GM12878 (cell line): ENCODE measurements at regions not wholly inside any gene's neighbourhood (a gene's known extent, or its start where the extent isn't known, plus 50 kb on each side); places are given as distances from the start of the nearest gene placed in this dataset.

Experiments used
- ATAC-seq: fragments of 200-7000 bp; cut with Tn5 transposase; 3 replicates; pipeline ENCODE4 v1.9.1; 2020; ENCODE audit warnings: mild to moderate bottlenecking, moderate library complexity
- BruUV-seq: library from RNA; stranded (reverse); fragments of 400-500 nt; replicated peaks from 2 replicates; lab custom pipeline; 2021; lab: Mats Ljungman, UMichigan
- CTCF ChIA-PET: fragments of 300-600 bp; sonication (Branson Sonifier 250); formaldehyde crosslinking; extraction: SDS; loops from one replicate; lab custom pipeline; 2021; ENCODE audit warnings: inconsistent platforms; lab: Yijun Ruan, JAX
- POLR2A ChIA-PET: fragments of 350-600 bp; formaldehyde crosslinking; extraction: SDS; loops from one replicate; lab custom pipeline; 2021; ENCODE audit warnings: inconsistent platforms; lab: Charles Lee
- RAD21 ChIA-PET: fragments of 300-600 bp; sonication (Branson Sonifier 250); formaldehyde crosslinking; loops from one replicate; lab custom pipeline; 2023; ENCODE audit warnings: antibody characterized with exemption; ENCODE audit not compliant: unreplicated experiment; lab: Charles Lee
- SMC1A ChIA-PET: fragments of 300-600 bp; sonication (Branson Sonifier 250); formaldehyde crosslinking; loops from one replicate; lab custom pipeline; 2023; ENCODE audit not compliant: unreplicated experiment, uncharacterized antibody; lab: Charles Lee
- DNase-seq: peaks from one replicate; pipeline ENCODE4 v3.0.0-alpha.2; 2011; ENCODE audit warnings: low read depth, low spot score
- FAIRE-seq: peaks from 3 replicates; lab custom pipeline; 2011; peaks lifted over from hg19 to GRCh38; lab: Jason Lieb, UNC
- H2AFZ ChIP-seq: 2 replicates; pipeline ENCODE4 v1.6.0; 2011; ENCODE audit warnings: low read depth, low read length, control low read depth; ENCODE audit not compliant: control insufficient read depth
- H3K27ac ChIP-seq: 2 replicates; pipeline ENCODE4 v1.5.1; 2011; ENCODE audit warnings: control low read depth; ENCODE audit not compliant: control insufficient read depth, insufficient read depth
- H3K27me3 ChIP-seq, 2 experiments: replicated peaks in 1 of 2; 2 replicates each; pipeline versions ENCODE4 v1.6.0 to v1.6.1; 2011; ENCODE audit warnings: low read length in 1 of 2; ENCODE audit not compliant: control insufficient read depth in 2 of 2, insufficient read depth in 2 of 2
- H3K36me3 ChIP-seq, 2 experiments: 2 replicates each; pipeline ENCODE4 v1.5.1; 2011; ENCODE audit warnings: low read length in 1 of 2; ENCODE audit not compliant: control insufficient read depth in 2 of 2, insufficient read depth in 2 of 2
- H3K4me1 ChIP-seq: 2 replicates; pipeline ENCODE4 v1.6.1; 2011; ENCODE audit warnings: mild to moderate bottlenecking, low read length, moderate library complexity, mixed read lengths; ENCODE audit not compliant: control insufficient read depth, insufficient read depth
- H3K4me2 ChIP-seq: 2 replicates; pipeline ENCODE4 v1.6.0; 2011; ENCODE audit warnings: control low read depth; ENCODE audit not compliant: control insufficient read depth, insufficient read depth
- H3K4me3 ChIP-seq: fragments of 200-600 bp; sonication (generic); 2 replicates; pipeline ENCODE4 v1.5.1; 2016
- H3K79me2 ChIP-seq: 2 replicates; pipeline ENCODE4 v1.6.0; 2011; ENCODE audit warnings: low read length; ENCODE audit not compliant: control insufficient read depth, insufficient read depth
- H3K9ac ChIP-seq: 2 replicates; pipeline ENCODE4 v1.8.0; 2011; ENCODE audit warnings: low read length, control low read depth, mixed read lengths; ENCODE audit not compliant: control insufficient read depth, insufficient read depth
- H3K9me3 ChIP-seq: replicated peaks from 3 replicates; pipeline ENCODE4 v1.5.1; 2011; ENCODE audit warnings: mild to moderate bottlenecking, low read length; ENCODE audit not compliant: control insufficient read depth, insufficient read depth
- H4K20me1 ChIP-seq: 2 replicates; pipeline ENCODE4 v1.6.0; 2011; ENCODE audit not compliant: control insufficient read depth, insufficient read depth
- BHLHE40 ChIP-seq, 2 experiments: fragments of 450-650 bp in 1 of 2; IDR thresholded peaks; 2 replicates each; pipeline ENCODE4 v1.6.1; 2011 to 2017; ENCODE audit warnings: low read depth in 2 of 2, borderline replicate concordance in 1 of 2, improper control_type of control experiment in 1 of 2, low read length in 1 of 2, mild to moderate bottlenecking in 1 of 2
- CHD1 ChIP-seq: IDR thresholded peaks from 2 replicates; pipeline ENCODE4 v1.6.1; 2012; ENCODE audit warnings: low read depth, low read length, improper control_type of control experiment
- EGR1 ChIP-seq, 2 experiments: IDR thresholded peaks; 1 replicate in 1 of 2; 2 replicates in 1 of 2; pipeline ENCODE4 v1.6.1; 2011 to 2012; ENCODE audit warnings: low read depth in 2 of 2, low read length in 2 of 2, borderline replicate concordance in 1 of 2, mild to moderate bottlenecking in 1 of 2, moderate library complexity in 1 of 2
- IKZF2 ChIP-seq, 2 experiments: fragments of 450-650 bp; IDR thresholded peaks; 2 replicates each; pipeline ENCODE4 v1.6.1; 2017; ENCODE audit warnings: mild to moderate bottlenecking in 2 of 2, moderate library complexity in 2 of 2
- MXI1 ChIP-seq: fragments of 150-350 bp; IDR thresholded peaks from 2 replicates; pipeline ENCODE4 v1.6.1; 2011; ENCODE audit warnings: low read depth, mild to moderate bottlenecking, inconsistent platforms, low read length, improper control_type of control experiment
- NR2C2 ChIP-seq: IDR thresholded peaks from 2 replicates; pipeline ENCODE4 v1.6.1; 2011; ENCODE audit warnings: borderline replicate concordance, low read depth; ENCODE audit not compliant: control insufficient read depth, insufficient read length
- POLR2A ChIP-seq: IDR thresholded peaks from 2 replicates; pipeline ENCODE4 v1.6.1; 2011; ENCODE audit warnings: low read depth, mild to moderate bottlenecking, low read length
- RUNX3 ChIP-seq: IDR thresholded peaks from 2 replicates; pipeline ENCODE4 v1.6.1; 2012; ENCODE audit warnings: low read length, inconsistent platforms
- SIX5 ChIP-seq: IDR thresholded peaks from 2 replicates; pipeline ENCODE4 v1.6.1; 2011; ENCODE audit warnings: mild to moderate bottlenecking, low read depth, low read length, moderate library complexity; ENCODE audit not compliant: severe bottlenecking
- SKIL ChIP-seq: fragments of 450-650 bp; IDR thresholded peaks from 2 replicates; pipeline ENCODE4 v1.6.1; 2017; ENCODE audit warnings: mild to moderate bottlenecking, low read depth, inconsistent platforms; ENCODE audit not compliant: poor library complexity, severe bottlenecking
- TCF12 ChIP-seq: IDR thresholded peaks from 2 replicates; pipeline ENCODE4 v1.6.1; 2011; ENCODE audit warnings: low read depth, mild to moderate bottlenecking, low read length
- ZBED1 ChIP-seq: IDR thresholded peaks from 2 replicates; pipeline ENCODE4 v1.6.1; 2016; ENCODE audit warnings: borderline replicate concordance
- in situ Hi-C: fragments of 300-500 bp; cut with MboI; formaldehyde crosslinking; loops from 9 replicates; pipeline ENCODE4 v1.14.3; 2018; ENCODE audit warnings: mixed read lengths
- intact Hi-C: fragments of 100-400 bp; cut with micrococcal nuclease; formaldehyde crosslinking; loops from one replicate; pipeline ENCODE4 v1.14.2; 2022; ENCODE audit not compliant: unreplicated experiment
- TF ChIP-seq, protein P1 (sequence below): fragments of 450-650 bp; IDR thresholded peaks from 2 replicates; pipeline ENCODE4 v1.6.1; 2018; ENCODE audit warnings: borderline replicate concordance, mild to moderate bottlenecking; ENCODE audit not compliant: partially characterized antibody

- Histone ChIP-seq H3K27me3 (no peaks in the 10 kb centered on the region), H4K20me1 (no peaks in the 10 kb centered on the region), H3K36me3 (no peaks in the 10 kb centered on the region), H3K4me3 (no peak overlapping the region), H3K79me2 (no peaks in the 10 kb centered on the region), H3K27ac (no peak overlapping the region), H2AFZ (no peak overlapping the region), H3K4me2 (no peak overlapping the region), H3K4me1 (no peaks in the 10 kb centered on the region), H3K9ac (no peak overlapping the region), H3K9me3 (no peaks in the 10 kb centered on the region)
- CTCF ChIA-PET, result interaction anchor here (0.6 to 8.3 kb wide), 6 partner anchors 15 to 415 kb away, joined by 3 to 79 read pairs (median 10); no protein-coding TSS in a partner anchor
- no peak for ATAC-seq
- in situ Hi-C loops, result no loop called here
- TF ChIP-seq TCF12 (no peak), NR2C2 (no peak), SKIL (no peak), EGR1 (IDR thresholded peaks at IDR 0.05; ENCODE audit: borderline replicate concordance in 1 of 2, low read depth in 2 of 2, low read length in 2 of 2) (no peak), CHD1 (no peak), ZBED1 (no peak), BHLHE40 (IDR thresholded peaks at IDR 0.05; ENCODE audit: borderline replicate concordance in 1 of 2, low read depth in 2 of 2, low read length in 1 of 2) (no peak), SIX5 (no peak), RUNX3 (no peak), IKZF2 (IDR thresholded peaks at IDR 0.05) (no peak), POLR2A (no peak), MXI1 (no peak)
- TF ChIP-seq, protein P1, sequence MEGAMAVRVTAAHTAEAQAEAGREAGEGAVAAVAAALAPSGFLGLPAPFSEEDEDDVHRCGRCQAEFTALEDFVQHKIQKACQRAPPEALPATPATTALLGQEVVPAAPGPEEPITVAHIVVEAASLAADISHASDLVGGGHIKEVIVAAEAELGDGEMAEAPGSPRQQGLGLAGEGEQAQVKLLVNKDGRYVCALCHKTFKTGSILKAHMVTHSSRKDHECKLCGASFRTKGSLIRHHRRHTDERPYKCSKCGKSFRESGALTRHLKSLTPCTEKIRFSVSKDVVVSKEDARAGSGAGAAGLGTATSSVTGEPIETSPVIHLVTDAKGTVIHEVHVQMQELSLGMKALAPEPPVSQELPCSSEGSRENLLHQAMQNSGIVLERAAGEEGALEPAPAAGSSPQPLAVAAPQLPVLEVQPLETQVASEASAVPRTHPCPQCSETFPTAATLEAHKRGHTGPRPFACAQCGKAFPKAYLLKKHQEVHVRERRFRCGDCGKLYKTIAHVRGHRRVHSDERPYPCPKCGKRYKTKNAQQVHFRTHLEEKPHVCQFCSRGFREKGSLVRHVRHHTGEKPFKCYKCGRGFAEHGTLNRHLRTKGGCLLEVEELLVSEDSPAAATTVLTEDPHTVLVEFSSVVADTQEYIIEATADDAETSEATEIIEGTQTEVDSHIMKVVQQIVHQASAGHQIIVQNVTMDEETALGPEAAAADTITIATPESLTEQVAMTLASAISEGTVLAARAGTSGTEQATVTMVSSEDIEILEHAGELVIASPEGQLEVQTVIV, result no peak
- intact Hi-C loops, result no loop called here
- no peak for DNase-seq
- no peak for FAIRE-seq
- SMC1A ChIA-PET, result interaction anchor here (0.8 to 4.7 kb wide), 9 partner anchors 8 to 456 kb away, joined by 3 to 21 read pairs (median 3); no protein-coding TSS in a partner anchor
- RAD21 ChIA-PET, result interaction anchor here (1.0 to 1.5 kb wide), 2 partner anchors 222 to 414 kb away, joined by 3 to 7 read pairs; no protein-coding TSS in a partner anchor
- POLR2A ChIA-PET, result no interaction called here
- no TSS peak for BruUV-seq
Observed at GRCh38 chr3:168625477-168625876, 529.8 kb upstream of the GOLIM4 start.
